K562 (cell line): ENCODE measurements at regions not wholly inside any gene's neighbourhood (a gene's known extent, or its start where the extent isn't known, plus 50 kb on each side); places are given as distances from the start of the nearest gene placed in this dataset.

Experiments
- EZH2 ChIP-seq: IDR thresholded peaks from 2 replicates; pipeline ENCODE4 v1.6.1; 2012; ENCODE audit warnings: low read depth, mild to moderate bottlenecking, inconsistent platforms, low read length, borderline replicate concordance
- MEF2A ChIP-seq: IDR thresholded peaks from 2 replicates; pipeline ENCODE4 v1.6.1; 2011; ENCODE audit warnings: low read depth, mild to moderate bottlenecking, low read length, moderate library complexity; ENCODE audit not compliant: control insufficient read depth
- NFYB ChIP-seq: IDR thresholded peaks from 2 replicates; pipeline ENCODE4 v1.6.1; 2011; ENCODE audit warnings: mild to moderate bottlenecking, moderate library complexity; ENCODE audit not compliant: insufficient read length; ENCODE audit errors: extremely low read depth
- ZNF3 ChIP-seq: fragments of 250-450 bp; sonication (Bioruptor Pico); IDR thresholded peaks from 2 replicates; pipeline ENCODE4 v1.5.0; 2021; ENCODE audit warnings: mild to moderate bottlenecking, moderate library complexity
- ZNF436 ChIP-seq: fragments of 250-450, 450-650 bp; sonication (Bioruptor Pico); formaldehyde crosslinking; IDR thresholded peaks from 2 replicates; pipeline ENCODE4 v1.7.0; 2020; ENCODE audit warnings: mild to moderate bottlenecking
- ZNF561 ChIP-seq: fragments of 450-650 bp; formaldehyde crosslinking; conservative IDR thresholded peaks from 2 replicates; pipeline ENCODE4 v1.4.0; 2020; ENCODE audit warnings: mild to moderate bottlenecking, moderate library complexity
- TF ChIP-seq, protein P1 (sequence below): sonication (generic); formaldehyde crosslinking; IDR thresholded peaks from 2 replicates; pipeline ENCODE4 v1.9.0; 2022; ENCODE audit warnings: mild to moderate bottlenecking, missing genetic modification reagents
- TF ChIP-seq, protein P2 (sequence below): fragments of 450-650 bp; IDR thresholded peaks from 2 replicates; pipeline ENCODE4 v1.6.1; 2016; ENCODE audit warnings: low read depth
- TF ChIP-seq, protein P3 (sequence below), 3 experiments: IDR thresholded peaks in 2 of 3; conservative IDR thresholded peaks in 1 of 3; 2 replicates each; pipeline ENCODE4 v1.5.1; 2011 to 2012; ENCODE audit warnings: low read length in 3 of 3, mild to moderate bottlenecking in 3 of 3, control low read depth in 2 of 3, improper control_type of control experiment in 1 of 3, inconsistent platforms in 1 of 3, low read depth in 1 of 3, mixed read lengths in 1 of 3, moderate library complexity in 1 of 3; ENCODE audit not compliant: insufficient read depth in 2 of 3
- TF ChIP-seq, protein P4 (sequence below), 2 experiments: fragments of 200-800 bp in 1 of 2; sonication (Bioruptor generic) in 1 of 2; sonication (generic) in 1 of 2; formaldehyde crosslinking in 1 of 2; IDR thresholded peaks in 1 of 2; conservative IDR thresholded peaks in 1 of 2; 2 replicates each; pipeline versions ENCODE4 v1.5.0 to v1.6.1; 2016 to 2020; ENCODE audit warnings: missing compliant biosample characterization in 1 of 2, missing genetic modification characterization in 1 of 2, missing genetic modification reagents in 1 of 2

DNA sequence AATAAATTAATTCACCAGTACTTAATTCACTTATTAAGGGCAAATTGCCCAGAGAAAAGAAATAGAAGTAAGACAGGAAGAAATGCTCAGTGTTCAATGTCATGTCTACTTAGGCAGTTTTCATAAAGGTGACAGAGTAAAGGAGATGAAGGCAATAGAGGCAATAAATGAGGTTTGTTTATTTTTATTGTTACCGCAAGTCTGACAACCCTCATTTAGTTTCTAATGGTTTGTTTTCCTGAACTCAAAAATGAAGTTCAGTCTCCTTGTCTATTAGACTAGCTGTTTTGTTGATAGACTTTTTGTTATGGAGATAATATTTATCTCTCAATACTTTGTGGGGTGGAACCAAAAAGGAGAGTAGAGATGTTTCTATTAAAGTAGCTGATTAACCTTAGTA, 258.3 kb downstream of the C3orf38 start:
- TF ChIP-seq ZNF561 (CRISPR knock-in tag), result no peak
- TF ChIP-seq MEF2A, result no peak
- TF ChIP-seq, protein P1, sequence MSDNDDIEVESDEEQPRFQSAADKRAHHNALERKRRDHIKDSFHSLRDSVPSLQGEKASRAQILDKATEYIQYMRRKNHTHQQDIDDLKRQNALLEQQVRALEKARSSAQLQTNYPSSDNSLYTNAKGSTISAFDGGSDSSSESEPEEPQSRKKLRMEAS (CRISPR knock-in tag), result no peak
- no peak for TF ChIP-seq NFYB
- TF ChIP-seq, protein P2, sequence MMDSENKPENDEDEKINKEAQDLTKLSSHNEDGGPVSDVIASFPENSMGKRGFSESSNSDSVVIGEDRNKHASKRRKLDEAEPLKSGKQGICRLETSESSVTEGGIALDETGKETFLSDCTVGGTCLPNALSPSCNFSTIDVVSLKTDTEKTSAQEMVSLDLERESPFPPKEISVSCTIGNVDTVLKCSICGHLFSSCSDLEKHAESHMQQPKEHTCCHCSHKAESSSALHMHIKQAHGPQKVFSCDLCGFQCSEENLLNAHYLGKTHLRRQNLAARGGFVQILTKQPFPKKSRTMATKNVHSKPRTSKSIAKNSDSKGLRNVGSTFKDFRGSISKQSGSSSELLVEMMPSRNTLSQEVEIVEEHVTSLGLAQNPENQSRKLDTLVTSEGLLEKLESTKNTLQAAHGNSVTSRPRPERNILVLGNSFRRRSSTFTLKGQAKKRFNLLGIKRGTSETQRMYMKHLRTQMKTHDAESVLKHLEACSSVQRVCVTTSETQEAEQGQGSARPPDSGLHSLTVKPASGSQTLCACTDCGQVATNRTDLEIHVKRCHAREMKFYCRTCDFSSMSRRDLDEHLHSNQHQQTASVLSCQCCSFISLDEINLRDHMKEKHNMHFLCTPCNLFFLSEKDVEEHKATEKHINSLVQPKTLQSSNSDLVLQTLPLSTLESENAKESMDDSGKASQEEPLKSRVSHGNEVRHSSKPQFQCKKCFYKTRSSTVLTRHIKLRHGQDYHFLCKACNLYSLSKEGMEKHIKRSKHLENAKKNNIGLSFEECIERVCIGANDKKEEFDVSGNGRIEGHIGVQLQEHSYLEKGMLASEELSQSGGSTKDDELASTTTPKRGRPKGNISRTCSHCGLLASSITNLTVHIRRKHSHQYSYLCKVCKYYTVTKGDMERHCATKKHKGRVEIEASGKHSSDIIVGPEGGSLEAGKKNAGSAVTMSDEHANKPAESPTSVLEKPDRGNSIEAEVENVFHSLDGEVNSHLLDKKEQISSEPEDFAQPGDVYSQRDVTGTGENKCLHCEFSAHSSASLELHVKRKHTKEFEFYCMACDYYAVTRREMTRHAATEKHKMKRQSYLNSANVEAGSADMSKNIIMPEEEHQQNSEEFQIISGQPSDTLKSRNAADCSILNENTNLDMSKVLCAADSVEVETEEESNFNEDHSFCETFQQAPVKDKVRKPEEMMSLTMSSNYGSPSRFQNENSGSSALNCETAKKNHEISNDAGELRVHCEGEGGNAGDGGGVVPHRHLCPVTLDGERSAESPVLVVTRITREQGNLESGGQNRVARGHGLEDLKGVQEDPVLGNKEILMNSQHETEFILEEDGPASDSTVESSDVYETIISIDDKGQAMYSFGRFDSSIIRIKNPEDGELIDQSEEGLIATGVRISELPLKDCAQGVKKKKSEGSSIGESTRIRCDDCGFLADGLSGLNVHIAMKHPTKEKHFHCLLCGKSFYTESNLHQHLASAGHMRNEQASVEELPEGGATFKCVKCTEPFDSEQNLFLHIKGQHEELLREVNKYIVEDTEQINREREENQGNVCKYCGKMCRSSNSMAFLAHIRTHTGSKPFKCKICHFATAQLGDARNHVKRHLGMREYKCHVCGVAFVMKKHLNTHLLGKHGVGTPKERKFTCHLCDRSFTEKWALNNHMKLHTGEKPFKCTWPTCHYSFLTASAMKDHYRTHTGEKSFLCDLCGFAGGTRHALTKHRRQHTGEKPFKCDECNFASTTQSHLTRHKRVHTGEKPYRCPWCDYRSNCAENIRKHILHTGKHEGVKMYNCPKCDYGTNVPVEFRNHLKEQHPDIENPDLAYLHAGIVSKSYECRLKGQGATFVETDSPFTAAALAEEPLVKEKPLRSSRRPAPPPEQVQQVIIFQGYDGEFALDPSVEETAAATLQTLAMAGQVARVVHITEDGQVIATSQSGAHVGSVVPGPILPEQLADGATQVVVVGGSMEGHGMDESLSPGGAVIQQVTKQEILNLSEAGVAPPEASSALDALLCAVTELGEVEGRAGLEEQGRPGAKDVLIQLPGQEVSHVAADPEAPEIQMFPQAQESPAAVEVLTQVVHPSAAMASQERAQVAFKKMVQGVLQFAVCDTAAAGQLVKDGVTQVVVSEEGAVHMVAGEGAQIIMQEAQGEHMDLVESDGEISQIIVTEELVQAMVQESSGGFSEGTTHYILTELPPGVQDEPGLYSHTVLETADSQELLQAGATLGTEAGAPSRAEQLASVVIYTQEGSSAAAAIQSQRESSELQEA, result no peak
- TF ChIP-seq, protein P3, sequence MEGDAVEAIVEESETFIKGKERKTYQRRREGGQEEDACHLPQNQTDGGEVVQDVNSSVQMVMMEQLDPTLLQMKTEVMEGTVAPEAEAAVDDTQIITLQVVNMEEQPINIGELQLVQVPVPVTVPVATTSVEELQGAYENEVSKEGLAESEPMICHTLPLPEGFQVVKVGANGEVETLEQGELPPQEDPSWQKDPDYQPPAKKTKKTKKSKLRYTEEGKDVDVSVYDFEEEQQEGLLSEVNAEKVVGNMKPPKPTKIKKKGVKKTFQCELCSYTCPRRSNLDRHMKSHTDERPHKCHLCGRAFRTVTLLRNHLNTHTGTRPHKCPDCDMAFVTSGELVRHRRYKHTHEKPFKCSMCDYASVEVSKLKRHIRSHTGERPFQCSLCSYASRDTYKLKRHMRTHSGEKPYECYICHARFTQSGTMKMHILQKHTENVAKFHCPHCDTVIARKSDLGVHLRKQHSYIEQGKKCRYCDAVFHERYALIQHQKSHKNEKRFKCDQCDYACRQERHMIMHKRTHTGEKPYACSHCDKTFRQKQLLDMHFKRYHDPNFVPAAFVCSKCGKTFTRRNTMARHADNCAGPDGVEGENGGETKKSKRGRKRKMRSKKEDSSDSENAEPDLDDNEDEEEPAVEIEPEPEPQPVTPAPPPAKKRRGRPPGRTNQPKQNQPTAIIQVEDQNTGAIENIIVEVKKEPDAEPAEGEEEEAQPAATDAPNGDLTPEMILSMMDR (IDR thresholded peaks at IDR 0.05 in 2 of 3, conservative IDR thresholded peaks at IDR 0.05 in 1 of 3; ENCODE audit: insufficient read depth in 2 of 3, low read depth in 1 of 3, low read length in 3 of 3), result no peak
- TF ChIP-seq EZH2, result no peak
- TF ChIP-seq ZNF3 (CRISPR knock-in tag), result no peak
- TF ChIP-seq ZNF436 (CRISPR knock-in tag), result no peak
- TF ChIP-seq, protein P4, sequence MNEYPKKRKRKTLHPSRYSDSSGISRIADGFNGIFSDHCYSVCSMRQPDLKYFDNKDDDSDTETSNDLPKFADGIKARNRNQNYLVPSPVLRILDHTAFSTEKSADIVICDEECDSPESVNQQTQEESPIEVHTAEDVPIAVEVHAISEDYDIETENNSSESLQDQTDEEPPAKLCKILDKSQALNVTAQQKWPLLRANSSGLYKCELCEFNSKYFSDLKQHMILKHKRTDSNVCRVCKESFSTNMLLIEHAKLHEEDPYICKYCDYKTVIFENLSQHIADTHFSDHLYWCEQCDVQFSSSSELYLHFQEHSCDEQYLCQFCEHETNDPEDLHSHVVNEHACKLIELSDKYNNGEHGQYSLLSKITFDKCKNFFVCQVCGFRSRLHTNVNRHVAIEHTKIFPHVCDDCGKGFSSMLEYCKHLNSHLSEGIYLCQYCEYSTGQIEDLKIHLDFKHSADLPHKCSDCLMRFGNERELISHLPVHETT (CRISPR knock-in tag; conservative IDR thresholded peaks at IDR 0.05 in 1 of 2, IDR thresholded peaks at IDR 0.05 in 1 of 2), result no peak
